ENCODE measurements at regions not wholly inside any gene's neighbourhood (a gene's known extent, or its start where the extent isn't known, plus 50 kb on each side); places are given as distances from the start of the nearest gene placed in this dataset.

- TF ChIP-seq POLR2A (IDR thresholded peaks at IDR 0.05) (no peak), CTCF (IDR thresholded peaks at IDR 0.05) (no peak), POLR2AphosphoS5 (IDR thresholded peaks at IDR 0.05) (no peak)
These were observed 498.6 kb downstream of the GLRX3 start for GRCh38 chr10:130634816-130635215.
